HUES6 (cell line): ENCODE measurements at regions not wholly inside any gene's neighbourhood (a gene's known extent, or its start where the extent isn't known, plus 50 kb on each side); places are given as distances from the start of the nearest gene placed in this dataset.

Experiments
- H3K27ac ChIP-seq: 2 replicates; pipeline ENCODE4 v1.7.0; 2013; ENCODE audit warnings: low read depth, mild to moderate bottlenecking, low read length, inconsistent platforms
- H3K27me3 ChIP-seq: 2 replicates; pipeline ENCODE4 v1.6.1; 2013; ENCODE audit warnings: low read length; ENCODE audit not compliant: control insufficient read depth, insufficient read depth
- H3K36me3 ChIP-seq: 2 replicates; pipeline ENCODE4 v1.6.1; 2013; ENCODE audit warnings: low read length; ENCODE audit not compliant: control insufficient read depth, insufficient read depth
- H3K4me1 ChIP-seq: 2 replicates; pipeline ENCODE4 v1.6.1; 2013; ENCODE audit warnings: low read length; ENCODE audit not compliant: control insufficient read depth, insufficient read depth
- H3K4me3 ChIP-seq: 2 replicates; pipeline ENCODE4 v1.5.1; 2013; ENCODE audit warnings: low read depth, low read length
- H3K9ac ChIP-seq: one replicate; pipeline ENCODE4 v1.6.1; 2013; ENCODE audit warnings: mild to moderate bottlenecking, low read length
- H3K9me3 ChIP-seq: 2 replicates; pipeline ENCODE4 v1.6.1; 2013; ENCODE audit warnings: low read depth, low read length; ENCODE audit not compliant: control insufficient read depth, insufficient read depth

- Histone ChIP-seq H3K9ac (no peak overlapping the region), H3K4me1 (no peaks in the 10 kb centered on the region), H3K27me3 (no peaks in the 10 kb centered on the region), H3K27ac (no peak overlapping the region), H3K4me3 (no peak overlapping the region), H3K36me3 (no peaks in the 10 kb centered on the region), H3K9me3 (no peaks in the 10 kb centered on the region)
Observed at GRCh38 chr3:148131990-148132638, 565.6 kb upstream of the AGTR1 start.

- no peak overlapping the region for H3K27ac ChIP-seq
- H3K9ac ChIP-seq = no peak overlapping the region
- no peaks in the 10 kb centered on the region for H3K36me3 ChIP-seq
- no peaks in the 10 kb centered on the region for H3K4me1 ChIP-seq
- no peak overlapping the region for H3K4me3 ChIP-seq
- H3K27me3 ChIP-seq = no peaks in the 10 kb centered on the region
- H3K9me3 ChIP-seq = no peaks in the 10 kb centered on the region
Observed at GRCh38 chr3:148136816-148137215, 560.9 kb upstream of the AGTR1 start.

- Histone ChIP-seq H3K27me3 (no peaks in the 10 kb centered on the region), H3K36me3 (no peaks in the 10 kb centered on the region), H3K4me3 (no peak overlapping the region), H3K9me3 (peaks cover 4% of the 10 kb centered on the region; the same call in 1 of the 2 replicates), H3K27ac (no peak overlapping the region), H3K4me1 (peaks cover 12% of the 10 kb centered on the region), H3K9ac (no peak overlapping the region)
Observed at GRCh38 chr3:148146241-148146640, 551.5 kb upstream of the AGTR1 start.

DNA sequence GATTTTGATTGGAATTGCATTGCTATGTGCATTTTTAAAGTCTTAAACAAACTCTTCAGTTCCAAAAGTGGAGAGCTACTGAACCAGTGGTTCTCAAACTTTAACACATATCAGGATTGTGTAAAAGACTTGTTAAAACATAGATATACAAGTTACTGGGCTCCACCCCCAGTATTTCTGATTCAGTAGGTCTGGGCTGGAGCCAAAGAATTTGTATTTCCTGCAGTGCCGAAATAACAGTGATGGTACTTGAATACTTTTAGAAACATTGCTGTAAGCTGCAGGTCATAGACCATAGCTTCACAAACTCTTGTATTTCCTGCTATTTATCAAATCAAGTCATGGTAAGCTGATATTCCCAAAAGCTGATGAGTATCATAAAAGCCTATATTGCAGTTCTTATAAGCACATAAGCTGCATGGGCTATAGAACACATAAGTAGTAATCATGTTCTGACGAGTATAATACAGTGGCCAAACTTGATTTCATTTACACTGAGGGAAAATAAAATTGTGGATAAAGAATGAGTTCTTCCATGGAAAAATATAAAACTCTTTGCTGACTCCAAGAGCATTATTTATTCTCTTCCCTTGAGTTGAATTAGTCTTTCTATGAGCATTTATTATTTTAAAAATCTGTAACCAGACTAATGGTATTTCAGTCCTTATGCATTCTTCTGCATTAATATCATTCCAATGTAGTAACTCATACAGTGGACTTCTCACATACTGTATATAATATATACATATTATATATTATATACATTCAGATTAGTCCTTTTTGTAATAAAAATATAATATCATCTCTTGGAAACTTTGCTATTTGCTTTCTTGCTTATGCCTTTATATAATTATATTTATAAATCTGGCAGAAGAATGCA lies 550.5 kb upstream of the AGTR1 start:
- H3K9ac ChIP-seq = no peak overlapping the region
- H3K9me3 ChIP-seq = peaks cover 5% of the 10 kb centered on the region; the same call in 1 of the 2 replicates

DNA sequence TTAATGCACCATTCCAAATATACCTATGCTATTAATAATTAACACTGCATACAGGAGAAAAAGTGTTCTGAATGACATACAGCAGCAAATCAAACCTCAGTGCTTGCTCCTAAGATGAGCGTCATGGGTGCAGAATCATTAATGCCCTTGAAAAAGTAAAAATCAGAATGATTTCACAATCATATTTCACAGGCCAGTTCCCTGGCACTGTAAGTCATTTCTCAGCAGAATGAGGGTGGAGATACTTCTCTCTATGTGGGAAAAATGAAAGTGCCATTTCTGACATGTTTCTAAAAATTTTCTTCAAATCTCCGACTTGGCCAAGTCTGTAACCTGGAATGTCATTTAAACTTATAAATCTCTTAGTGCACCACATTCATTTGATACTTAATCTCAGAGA lies 549.8 kb upstream of the AGTR1 start:
- Histone ChIP-seq H3K36me3 (no peaks in the 10 kb centered on the region), H3K27me3 (no peaks in the 10 kb centered on the region), H3K9ac (no peak overlapping the region), H3K4me1 (peaks cover 12% of the 10 kb centered on the region), H3K9me3 (peaks cover 5% of the 10 kb centered on the region; the same call in 1 of the 2 replicates), H3K4me3 (no peak overlapping the region), H3K27ac (no peak overlapping the region)

More for the DNA sequence above, 550.5 kb upstream of the AGTR1 start:
- Histone ChIP-seq H3K36me3 (no peaks in the 10 kb centered on the region), H3K27ac (no peak overlapping the region), H3K4me3 (no peak overlapping the region), H3K27me3 (no peaks in the 10 kb centered on the region), H3K4me1 (peaks cover 12% of the 10 kb centered on the region)

GRCh38 chr3:148149556-148149955 lies 548.1 kb upstream of the AGTR1 start:
- Histone ChIP-seq H3K9me3 (peaks cover 5% of the 10 kb centered on the region; the same call in 1 of the 2 replicates), H3K4me3 (no peak overlapping the region), H3K27me3 (no peaks in the 10 kb centered on the region), H3K4me1 (peaks cover 12% of the 10 kb centered on the region), H3K36me3 (no peaks in the 10 kb centered on the region), H3K9ac (no peak overlapping the region), H3K27ac (peak overlapping the region; percentile 48; the same call in 1 of the 2 replicates)

DNA sequence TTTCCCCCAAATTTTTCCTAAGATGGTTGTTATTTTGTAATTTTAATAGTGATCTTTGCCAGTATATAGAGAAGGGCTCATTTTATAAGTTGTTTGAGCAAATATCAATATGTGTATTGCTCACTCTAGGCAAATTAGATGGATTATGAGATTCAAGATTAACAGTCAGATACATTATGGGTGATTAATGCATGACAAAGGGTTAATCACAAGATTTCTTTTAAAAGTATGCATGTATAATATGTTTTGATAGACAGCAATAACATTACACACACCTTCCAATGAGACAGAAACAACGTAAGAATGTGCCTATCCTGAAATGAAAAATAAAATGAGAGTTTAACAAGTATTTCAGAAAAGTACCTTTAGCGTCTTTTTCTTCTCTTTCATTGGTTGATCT lies 547.6 kb upstream of the AGTR1 start:
- peaks cover 12% of the 10 kb centered on the region for H3K4me1 ChIP-seq
- H3K4me3 ChIP-seq = no peak overlapping the region
- no peaks in the 10 kb centered on the region for H3K36me3 ChIP-seq
- peak overlapping the region; percentile 48; the same call in 1 of the 2 replicates for H3K27ac ChIP-seq
- H3K9me3 ChIP-seq = peaks cover 5% of the 10 kb centered on the region; the same call in 1 of the 2 replicates
- no peak overlapping the region for H3K9ac ChIP-seq
- H3K27me3 ChIP-seq = no peaks in the 10 kb centered on the region

DNA sequence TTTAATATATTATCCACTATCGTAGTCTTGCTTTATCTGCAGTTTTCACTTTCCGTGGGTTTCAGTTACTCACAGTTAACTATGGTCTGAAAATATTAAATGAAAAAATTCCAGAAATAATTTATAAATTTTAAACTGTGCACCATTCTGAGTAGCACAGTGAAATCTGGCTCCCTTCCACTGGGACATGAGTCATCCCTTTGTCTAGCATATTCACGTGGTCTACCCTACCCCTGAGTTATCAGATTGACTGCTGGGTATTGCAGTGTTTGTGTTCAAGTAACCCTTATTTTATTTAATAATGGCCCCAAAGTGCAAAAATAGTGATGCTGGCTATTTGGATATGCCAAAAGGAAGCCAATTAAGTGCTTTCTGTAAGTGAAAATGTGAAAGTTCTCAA lies 539.5 kb upstream of the AGTR1 start:
- no peak overlapping the region for H3K4me3 ChIP-seq
- no peak overlapping the region for H3K9ac ChIP-seq
- H3K9me3 ChIP-seq = peaks cover 9% of the 10 kb centered on the region; the same call in 1 of the 2 replicates
- no peaks in the 10 kb centered on the region for H3K27me3 ChIP-seq
- H3K27ac ChIP-seq = no peak overlapping the region
- no peaks in the 10 kb centered on the region; the same call in 1 of the 2 replicates for H3K36me3 ChIP-seq
- H3K4me1 ChIP-seq = no peaks in the 10 kb centered on the region

DNA sequence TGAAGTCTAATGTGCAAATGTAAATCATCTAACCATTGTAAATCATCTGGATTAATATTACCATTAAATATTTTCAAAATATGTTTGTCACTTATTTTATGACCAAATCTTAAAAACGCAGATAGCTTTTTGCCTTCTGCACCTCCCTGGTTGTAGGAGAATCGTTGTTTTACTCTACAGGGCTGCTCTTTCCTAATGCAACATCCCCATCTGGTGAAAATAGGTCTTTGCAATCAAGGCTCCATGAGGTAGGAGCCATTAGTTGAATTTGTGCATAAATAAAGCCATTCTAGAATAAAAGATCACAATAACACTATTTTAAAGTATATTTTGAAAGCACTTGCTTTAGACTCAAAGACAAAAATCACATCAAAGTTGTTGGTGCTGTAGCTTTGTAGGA lies 535.6 kb upstream of the AGTR1 start:
- Histone ChIP-seq H3K9ac (no peak overlapping the region), H3K4me1 (no peaks in the 10 kb centered on the region), H3K9me3 (peaks cover 9% of the 10 kb centered on the region; the same call in 1 of the 2 replicates), H3K4me3 (no peak overlapping the region), H3K27me3 (no peaks in the 10 kb centered on the region), H3K27ac (no peak overlapping the region), H3K36me3 (no peaks in the 10 kb centered on the region; the same call in 1 of the 2 replicates)

DNA sequence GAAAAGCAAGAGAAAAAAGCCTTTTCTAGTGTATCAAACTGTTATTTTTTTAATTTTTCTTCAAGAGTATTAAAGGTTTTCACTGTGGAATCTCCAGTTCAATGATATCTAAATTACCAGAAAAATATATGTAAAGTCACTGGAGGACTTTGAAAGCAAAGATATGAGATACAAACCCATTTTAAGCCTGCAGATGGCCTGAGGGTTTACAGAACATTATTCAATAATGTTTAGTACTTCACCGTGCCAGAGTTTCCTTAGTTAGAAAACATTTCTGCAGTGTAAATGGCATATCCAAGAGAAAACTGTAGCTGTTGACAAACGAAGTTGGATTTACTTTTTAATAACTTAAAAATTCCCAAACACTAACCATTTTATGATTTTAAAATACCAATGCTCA lies 529.4 kb upstream of the AGTR1 start:
- no peaks in the 10 kb centered on the region for H3K9me3 ChIP-seq
- H3K27ac ChIP-seq = no peak overlapping the region
- H3K36me3 ChIP-seq = no peaks in the 10 kb centered on the region

GRCh38 chr3:148173851-148174250 lies 523.9 kb upstream of the AGTR1 start:
- Histone ChIP-seq H3K9ac (no peak overlapping the region), H3K9me3 (no peaks in the 10 kb centered on the region), H3K4me1 (no peaks in the 10 kb centered on the region), H3K36me3 (no peaks in the 10 kb centered on the region), H3K27me3 (no peaks in the 10 kb centered on the region), H3K4me3 (no peak overlapping the region), H3K27ac (no peak overlapping the region)

More for the DNA sequence above, 529.4 kb upstream of the AGTR1 start:
- H3K4me3 ChIP-seq = no peak overlapping the region
- no peak overlapping the region for H3K9ac ChIP-seq
- no peaks in the 10 kb centered on the region for H3K27me3 ChIP-seq
- H3K4me1 ChIP-seq = no peaks in the 10 kb centered on the region
